ENCODE measurements at regions not wholly inside any gene's neighbourhood (a gene's known extent, or its start where the extent isn't known, plus 50 kb on each side); places are given as distances from the start of the nearest gene placed in this dataset.
A peak's percentile ranks its signal among the peaks of the same experiment; 100 is the strongest.

GRCh38 chrX:147832707-147833348 is 78.9 kb upstream of the FMR1 start:
- no peak for DNase-seq

GRCh38 chrX:147838465-147839131 is 73.1 kb upstream of the FMR1 start:
- no peak for DNase-seq

- no peak for DNase-seq
These were observed 65.0 kb upstream of the FMR1 start for GRCh38 chrX:147846676-147847075.

GRCh38 chrX:147847999-147848398 is 63.7 kb upstream of the FMR1 start:
- peak in 2 of 3 donors; percentile 36 to 57 for DNase-seq

- no peak for DNase-seq
These were observed 62.9 kb upstream of the FMR1 start for GRCh38 chrX:147848543-147849443.

GRCh38 chrX:147850875-147851274 is 60.8 kb upstream of the FMR1 start:
- no peak for DNase-seq

- no peak for DNase-seq
These were observed 58.0 kb upstream of the FMR1 start for GRCh38 chrX:147853701-147854100.

- no peak for DNase-seq
These were observed 52.1 kb upstream of the FMR1 start for GRCh38 chrX:147859666-147860065.
